Stimulated activated CD4-positive, alpha-beta T cell treated with anti-CD3 and anti-CD28 coated beads, Interleukin-12 subunit alpha, Interleukin-12 subunit beta, amount 100 ng/mL, for 48 hours (primary cell): ENCODE measurements at regions not wholly inside any gene's neighbourhood (a gene's known extent, or its start where the extent isn't known, plus 50 kb on each side); places are given as distances from the start of the nearest gene placed in this dataset.
"Not testable (repeated sequence)": the region's sequence is repeated elsewhere in the genome, so short reads cannot be mapped to it uniquely, and the experiment has no call there.

Source experiments
- DNase-seq, 3 donors: peaks; one replicate each; pipeline ENCODE4 v3.0.0-alpha.2; 2020; ENCODE audit warnings: low read depth in 2 of 3, low spot score in 1 of 3

DNA sequence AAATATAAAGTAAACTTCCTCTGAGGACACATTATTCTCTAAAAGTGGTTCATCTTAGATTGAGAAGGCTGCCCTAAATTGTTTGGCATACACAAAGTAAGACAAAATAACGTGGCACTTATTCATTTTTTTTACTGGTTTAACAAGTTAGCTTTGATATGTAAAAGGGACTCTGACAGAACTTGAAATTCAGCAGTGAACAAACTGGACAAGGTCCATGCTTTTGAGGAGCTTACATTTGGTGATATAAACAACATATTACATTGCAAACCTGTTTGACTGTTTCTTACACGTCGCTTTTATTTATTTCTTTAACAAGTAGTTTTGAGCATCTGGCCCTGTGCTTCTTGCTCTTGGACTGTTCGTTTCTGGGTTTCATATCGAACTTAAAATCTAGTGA lies 253.1 kb upstream of the POM121L12 start:
- no peak for DNase-seq

DNA sequence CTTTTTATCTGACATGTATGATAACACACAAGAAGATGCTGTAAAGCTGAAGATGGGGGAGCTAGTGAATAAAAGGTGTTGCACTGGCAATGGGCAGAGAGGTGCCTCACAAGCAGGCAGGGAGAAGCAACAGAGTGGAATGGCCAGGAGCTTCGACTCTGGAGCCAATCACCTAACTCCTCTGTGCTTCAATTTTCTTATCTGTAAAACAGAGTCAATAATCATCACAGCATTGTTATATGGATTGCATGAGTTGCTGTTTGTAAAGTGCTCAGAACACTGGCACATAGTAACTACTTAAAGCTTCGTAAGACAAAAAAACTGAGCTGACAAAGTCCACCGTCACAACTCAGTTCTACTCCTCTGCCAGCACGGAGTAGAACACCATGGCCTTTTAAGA lies 254.2 kb upstream of the POM121L12 start:
- DNase-seq = no peak

DNA sequence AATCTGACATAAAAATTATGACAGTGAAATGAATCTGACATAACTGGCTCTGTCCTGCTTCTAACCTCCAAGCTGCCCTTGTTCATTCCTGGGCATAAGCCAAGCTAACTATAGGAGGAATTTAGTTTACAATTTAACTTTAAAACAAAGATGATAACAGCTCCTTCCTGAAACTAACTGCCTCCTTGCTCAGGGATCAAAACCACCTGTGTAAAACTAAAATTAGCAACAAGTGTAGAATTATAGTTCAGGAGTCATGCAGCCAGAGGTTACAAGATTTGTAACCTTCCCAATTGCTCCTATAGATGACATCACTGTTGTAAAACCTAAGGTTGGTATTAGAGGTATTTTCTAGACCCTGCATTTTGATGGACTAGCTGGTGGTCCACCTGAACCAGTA lies 256.4 kb upstream of the POM121L12 start:
- no peak for DNase-seq

DNA sequence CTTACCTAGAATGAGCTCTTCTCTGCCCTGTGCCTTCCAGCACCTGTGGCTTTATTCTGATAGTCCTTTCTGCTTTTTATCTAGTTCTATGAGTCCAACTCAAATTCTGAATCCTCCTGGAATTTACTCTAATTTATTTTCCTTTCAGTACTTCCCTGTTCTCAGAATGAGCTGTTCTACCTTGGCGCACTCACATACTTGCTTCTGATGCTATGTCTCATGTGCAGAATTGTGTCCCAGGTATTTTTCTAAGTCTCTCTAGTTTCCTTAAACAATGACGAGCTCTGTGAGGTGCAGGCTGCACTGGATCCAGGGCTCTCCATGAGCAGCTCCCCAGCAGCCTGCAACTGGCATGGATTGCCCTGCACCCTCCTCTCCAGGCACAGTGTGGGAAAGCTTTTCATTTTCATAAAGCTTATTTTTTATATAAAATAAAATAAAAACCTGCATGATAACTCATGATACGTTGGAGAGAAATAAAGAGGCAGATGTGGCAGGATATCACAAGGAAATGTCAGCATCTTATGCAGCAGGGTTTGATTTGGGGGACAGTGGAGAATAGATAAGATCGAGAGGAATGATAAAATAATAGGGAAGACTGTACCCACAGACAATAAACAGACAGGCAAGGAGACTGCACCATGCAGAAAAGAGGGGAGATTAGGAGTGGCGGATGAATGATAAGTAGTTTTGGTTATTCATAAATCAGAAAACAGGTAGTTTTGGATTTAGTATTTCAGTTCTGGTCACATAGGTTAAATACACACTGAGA lies 258.2 kb upstream of the POM121L12 start:
- no peak for DNase-seq

DNA sequence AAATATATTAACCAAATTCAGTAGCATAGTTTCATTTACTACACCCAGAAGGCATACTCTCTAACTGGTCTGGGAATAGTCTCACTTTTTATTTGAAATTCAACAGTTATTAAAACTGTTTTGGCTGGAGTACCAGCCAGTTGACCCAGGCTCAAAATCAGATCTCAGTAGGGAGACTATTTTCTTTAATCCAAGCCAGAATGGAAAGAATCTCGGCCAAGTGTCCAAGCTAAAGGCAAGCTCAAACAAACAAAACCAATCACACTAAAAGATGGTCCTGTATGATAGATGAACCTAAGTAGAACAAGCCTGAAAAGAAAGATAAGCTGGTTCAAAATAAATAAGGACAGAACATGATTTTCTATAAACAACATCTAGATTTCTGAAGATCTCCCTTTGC lies 259.6 kb upstream of the POM121L12 start:
- no peak for DNase-seq

DNA sequence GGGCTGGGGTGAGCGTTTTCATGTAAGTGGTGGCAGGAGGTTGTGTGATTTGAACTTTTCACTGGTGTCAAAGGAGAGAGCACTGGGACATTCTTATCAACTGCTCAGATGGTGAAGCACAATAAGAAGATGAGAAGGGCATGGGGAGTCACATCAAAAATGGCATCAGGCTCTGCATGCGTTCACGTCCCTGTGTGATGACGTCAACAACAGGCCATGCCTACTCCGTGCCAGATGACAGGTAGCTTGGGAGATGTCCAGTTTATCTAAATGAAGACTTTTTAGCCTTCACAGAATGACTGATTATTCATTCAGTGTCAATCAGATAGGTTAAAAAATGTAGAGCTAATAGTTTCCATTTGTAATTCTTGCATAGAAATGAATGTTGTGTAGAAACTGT lies 264.3 kb upstream of the POM121L12 start:
- DNase-seq = no peak

DNA sequence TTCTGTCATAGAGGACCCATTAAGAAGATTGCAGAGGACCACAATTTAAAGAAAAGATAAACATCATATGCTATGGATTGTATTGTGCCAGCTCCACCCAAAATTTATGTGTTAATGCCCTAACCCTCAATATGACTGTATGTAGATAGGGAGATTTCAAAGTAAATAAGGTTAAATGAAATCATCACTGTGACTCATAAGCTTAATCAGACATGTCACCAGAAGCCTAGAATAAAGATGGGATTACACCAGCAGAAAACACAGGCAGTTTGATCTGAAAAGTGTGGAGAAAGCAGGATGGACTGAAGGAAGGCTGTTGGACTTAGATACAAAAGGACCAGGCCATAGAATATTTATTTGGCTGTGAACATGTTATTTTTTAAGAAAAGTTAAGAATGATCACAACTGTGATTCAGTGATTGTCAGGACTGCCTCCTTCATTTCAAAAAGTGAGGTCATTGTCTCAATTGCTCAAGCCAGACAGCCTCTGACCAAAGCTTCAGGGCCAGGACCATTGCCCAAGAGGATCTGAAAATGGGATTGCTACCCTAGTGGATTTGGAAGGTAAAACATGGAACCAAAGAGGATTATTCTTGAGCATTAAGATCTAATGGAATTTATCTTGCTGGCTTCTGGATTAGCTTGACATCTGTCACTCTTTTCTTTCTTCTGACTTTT lies 270.8 kb upstream of the POM121L12 start:
- DNase-seq = no peak

DNA sequence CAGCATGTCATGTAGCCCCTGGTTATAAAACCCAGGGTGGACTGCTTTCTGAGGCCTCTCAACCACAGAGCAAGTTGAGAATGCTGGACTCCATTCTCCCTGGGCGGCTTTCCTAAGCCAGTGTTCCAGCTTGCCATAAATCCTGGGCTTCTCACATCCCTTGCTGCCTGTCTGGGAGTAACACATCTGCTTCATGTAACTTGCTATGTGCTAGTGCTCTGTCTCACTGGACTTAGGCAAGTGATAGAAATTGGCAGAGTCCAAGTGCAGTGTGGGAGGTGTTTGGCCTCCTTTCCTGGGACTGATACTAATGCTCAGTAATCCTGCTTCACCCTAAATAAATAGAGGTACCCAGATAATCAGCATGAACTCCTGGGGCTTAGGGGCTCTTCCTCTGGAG lies 277.1 kb upstream of the POM121L12 start:
- no peak for DNase-seq

DNA sequence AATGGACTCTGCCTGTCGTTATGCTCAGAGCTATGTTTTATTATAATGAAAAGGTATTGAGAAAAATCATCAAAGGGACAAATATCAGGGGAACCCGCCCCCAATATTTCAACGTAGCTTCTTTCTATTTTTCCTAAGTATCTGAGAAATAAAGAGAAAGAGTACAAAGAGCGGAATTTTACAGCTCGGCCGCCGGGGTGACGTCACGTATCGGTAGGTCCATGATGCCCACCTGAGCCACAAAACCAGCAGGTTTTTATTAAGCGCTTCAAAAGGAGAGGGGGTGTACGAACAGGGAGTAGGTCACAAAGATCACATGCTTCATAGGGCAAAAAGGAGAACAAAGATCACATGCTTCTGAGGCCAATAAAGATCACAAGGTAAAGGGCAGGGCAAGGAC lies 281.6 kb upstream of the POM121L12 start:
- no peak for DNase-seq

DNA sequence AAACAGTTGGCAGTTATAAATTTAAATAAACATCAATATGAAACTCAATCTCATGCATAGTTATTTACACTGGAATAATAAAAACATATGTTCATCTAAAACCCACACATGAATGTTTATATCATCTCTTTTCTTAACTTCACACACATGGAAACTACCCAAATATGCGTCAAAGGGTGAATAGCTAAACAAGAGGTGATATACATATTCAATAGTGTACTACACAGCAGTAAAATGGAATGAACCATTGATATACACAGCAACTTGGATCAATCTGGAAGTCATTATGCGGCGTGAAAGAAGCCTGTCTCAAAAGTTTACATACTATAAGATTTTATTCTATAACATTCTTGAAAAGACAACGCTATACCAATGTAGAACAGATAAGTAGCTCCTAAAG lies 282.5 kb upstream of the POM121L12 start:
- DNase-seq = no peak

DNA sequence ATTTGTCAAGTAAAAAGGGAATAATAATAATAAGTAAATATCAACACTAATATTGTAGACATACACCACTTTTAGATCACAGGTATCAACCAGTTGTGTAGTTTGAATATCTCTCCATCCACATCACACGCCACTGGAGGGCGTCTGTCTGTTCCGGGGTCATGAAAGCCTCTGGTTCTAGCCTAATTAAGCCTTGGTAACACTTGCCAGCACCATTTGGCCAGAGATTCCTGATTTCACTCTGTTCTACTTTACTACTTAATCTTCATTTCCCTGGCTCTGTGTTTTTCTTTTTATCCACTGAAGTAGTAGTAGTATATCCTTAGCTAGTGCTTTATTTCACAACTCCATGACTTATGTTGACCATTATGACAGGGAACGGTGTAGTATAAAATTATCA lies 285.6 kb upstream of the POM121L12 start:
- no peak for DNase-seq

DNA sequence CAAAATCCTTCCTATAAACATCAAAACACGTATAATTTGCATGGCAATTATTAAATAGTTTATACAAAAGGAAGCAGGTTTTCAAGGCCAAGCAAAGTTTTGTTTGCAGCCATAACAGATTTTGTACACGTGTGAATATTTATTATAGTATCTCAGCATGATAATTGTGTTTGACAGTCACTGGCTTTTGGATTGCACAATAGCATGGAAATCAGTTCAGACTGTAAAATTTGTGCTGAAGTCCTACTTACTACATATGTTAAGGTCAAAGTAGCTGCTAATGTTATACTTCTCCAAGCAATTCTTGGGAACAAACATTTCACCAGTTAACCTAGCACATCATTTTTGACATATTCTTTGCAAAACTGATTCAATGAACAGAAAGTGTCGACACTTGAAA lies 287.6 kb upstream of the POM121L12 start:
- no peak for DNase-seq

DNA sequence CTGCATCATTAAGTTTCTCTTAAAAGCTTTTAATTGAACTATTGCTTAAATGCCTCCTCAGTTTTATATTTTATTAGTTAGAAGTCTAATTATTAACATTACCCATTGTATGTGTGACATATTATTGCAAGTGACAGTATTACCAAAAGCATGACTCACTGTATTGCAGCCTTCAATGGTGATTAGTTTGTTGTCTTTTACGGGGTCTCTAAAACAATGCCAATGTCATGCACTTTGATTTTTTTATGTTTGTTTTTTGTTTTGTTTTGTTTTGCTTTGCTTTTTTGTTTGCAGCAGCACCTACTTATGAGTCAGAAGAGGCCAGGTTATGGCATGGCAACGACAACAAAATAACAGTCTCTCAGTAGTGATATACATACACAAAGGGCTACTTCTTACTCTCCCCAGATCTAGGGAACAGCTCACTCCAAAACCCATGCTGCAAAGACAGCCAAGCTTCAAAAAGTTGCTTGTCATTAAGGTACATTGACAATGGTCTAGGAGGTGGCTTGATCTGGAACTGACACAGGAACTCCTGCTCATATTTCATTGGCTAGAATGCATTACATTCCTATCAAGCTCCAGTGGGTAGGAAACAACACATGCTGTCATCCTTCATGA lies 293.7 kb upstream of the POM121L12 start:
- no peak for DNase-seq

DNA sequence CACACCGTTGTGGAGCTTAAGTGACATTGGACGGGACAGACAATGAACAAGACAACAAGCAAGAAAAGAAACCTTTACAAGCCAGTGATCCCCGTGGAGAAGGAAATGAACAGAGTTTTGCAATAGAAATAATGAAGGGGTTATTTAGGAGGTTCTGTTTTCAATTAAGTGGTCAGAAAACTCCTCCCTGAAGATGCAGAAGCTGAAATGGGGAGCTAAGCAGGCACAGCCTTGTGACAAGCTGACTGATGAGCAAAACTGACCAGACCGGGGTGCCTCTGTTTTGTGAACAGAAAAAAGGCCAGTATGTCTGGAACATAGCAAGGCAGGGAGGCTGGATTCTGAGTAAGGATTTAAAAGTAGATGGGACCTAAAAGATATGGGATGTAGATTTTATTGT lies 299.8 kb upstream of the POM121L12 start:
- DNase-seq = no peak

DNA sequence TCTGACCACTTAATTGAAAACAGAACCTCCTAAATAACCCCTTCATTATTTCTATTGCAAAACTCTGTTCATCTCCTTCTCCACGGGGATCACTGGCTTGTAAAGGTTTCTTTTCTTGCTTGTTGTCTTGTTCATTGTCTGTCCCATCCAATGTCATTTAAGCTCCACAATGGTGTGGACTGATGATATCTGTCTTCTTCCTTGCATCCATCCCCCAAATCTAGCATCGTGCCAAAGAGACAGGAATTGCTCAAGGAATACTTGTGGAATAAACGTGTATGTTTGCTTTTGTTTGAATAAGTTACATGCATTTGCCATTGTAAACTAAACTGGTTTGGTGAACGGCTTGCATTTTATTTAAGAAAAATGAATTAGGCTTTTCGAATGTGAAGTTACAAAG lies 306.8 kb upstream of the POM121L12 start:
- not testable (repeated sequence) for DNase-seq

DNA sequence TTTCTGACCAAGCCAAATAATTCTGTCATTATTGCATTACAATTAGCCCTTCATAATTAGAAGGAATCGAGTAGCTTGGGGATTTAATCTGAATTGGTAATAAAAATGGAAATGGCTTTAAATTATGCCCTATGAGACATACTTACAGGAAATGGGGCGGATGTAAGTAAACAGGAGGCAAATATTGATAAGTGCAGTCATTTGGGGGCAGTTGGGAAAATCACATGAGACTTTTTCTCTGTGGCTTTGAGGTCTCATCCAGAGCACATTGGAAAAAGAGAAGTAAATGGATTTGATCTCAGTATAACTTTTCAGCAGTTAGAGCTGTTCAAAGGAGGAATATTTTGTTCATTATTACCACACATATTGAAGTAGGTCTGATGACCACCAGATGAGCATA lies 307.8 kb upstream of the POM121L12 start:
- no peak for DNase-seq

DNA sequence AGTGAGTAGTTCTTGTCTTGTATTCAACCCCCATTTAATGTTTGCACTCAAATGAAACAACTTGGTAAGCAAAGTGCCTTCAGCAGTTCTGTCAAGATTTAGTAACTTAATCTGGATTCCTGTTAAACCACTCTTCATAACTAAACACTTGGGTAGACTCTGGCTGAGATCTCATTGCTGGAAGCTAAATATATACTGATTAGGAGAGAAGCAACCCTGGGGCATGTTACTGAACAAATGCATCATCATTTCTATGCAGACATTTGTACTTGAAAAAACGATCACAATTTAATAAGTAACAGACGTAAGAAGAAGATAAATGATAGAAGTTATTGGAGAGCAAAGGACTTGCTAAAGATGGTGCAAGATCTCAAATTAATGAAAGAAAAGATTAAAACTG lies 308.4 kb upstream of the POM121L12 start:
- no peak for DNase-seq

DNA sequence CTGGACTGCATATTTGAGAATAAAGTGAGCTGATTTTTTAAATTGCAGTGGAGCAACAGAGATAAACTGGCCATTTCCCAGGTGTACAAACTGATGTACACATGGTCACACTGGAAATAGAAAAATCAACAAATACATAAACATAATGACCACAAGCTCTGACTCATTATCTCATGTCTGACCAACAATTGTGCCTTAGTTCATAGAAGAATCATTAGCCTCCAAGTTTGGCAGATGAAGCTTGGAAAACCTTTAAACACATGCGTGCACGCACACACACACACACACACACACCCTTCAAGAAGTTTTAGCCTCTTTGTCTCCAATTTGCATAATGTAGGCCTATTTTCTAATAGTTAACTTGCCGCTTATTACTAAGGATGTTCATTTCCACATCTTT lies 308.9 kb upstream of the POM121L12 start:
- DNase-seq = no peak

DNA sequence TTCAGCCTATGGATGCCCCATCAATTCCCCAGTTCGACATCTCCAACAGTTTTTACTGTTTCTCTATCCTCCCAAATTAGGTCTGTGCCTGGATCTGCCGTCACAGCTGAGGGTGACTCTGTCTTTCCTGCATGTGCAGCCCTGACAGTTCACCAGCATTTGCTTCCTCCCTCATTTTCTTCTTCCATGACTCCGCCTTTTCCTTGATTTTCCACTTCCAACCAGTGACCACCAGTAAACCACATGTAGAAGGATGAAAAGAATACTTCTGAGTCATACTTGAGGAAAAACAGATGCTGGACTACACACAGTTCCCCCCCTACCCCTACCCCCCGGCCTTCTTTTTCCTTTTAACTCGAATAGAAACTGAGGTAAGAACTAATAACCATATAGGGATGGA lies 311.8 kb upstream of the POM121L12 start:
- no peak for DNase-seq

DNA sequence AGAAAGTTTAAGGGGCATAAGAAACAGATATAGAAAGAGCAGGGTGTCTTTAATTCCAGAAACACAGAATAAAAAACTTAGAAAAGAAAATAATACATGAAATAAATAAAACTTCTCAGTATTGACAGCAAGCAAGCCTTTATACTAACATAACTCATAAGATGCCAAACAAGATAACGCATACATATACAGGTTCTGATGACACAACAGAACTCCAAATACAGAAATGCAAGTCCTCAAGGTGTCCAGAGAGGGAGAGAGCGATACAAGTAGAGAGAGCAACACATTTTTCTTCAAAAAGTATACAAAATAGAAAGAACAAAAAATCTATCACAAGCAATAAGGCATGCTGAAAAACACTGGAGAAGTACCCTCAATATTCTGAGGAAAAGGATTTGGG lies 314.6 kb upstream of the POM121L12 start:
- DNase-seq = no peak

DNA sequence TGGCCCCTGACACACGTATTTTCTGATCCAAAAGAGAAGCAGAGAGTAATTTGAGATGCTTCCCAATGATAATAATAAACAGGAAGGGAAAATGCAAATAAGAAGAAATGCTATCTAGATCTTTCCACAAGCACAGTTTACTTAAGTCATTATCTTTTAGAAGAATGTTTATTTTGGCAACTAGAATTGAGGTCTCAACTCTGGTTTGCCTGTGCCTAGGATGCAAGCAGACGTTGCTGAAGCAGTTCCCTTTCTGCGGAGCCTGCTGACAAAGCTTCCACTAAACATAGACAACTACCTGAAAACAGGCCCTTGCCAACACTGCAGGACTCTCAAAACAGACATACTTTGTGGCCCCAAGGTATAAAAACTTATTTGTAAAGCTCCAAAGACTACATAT lies 315.8 kb upstream of the POM121L12 start:
- no peak for DNase-seq

DNA sequence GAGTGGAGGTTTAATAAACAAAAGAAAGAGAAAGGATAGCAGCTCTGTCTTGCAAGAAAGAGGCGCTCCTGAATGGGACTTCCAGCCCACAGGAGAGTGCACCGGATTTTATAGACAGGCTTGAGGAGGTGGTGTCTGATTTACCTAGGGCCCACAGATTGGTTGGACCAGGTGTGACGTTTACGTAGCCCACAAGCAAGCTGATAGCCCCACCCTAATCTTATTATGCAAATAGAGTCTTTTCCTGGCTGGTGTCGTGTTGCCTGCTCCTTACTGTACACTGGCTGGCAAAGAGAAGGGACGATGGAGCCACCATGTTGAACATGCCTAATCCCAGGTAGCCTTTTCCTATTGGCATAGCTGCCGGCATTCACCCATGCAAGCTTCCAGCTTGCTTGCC lies 319.7 kb upstream of the POM121L12 start:
- no peak for DNase-seq

DNA sequence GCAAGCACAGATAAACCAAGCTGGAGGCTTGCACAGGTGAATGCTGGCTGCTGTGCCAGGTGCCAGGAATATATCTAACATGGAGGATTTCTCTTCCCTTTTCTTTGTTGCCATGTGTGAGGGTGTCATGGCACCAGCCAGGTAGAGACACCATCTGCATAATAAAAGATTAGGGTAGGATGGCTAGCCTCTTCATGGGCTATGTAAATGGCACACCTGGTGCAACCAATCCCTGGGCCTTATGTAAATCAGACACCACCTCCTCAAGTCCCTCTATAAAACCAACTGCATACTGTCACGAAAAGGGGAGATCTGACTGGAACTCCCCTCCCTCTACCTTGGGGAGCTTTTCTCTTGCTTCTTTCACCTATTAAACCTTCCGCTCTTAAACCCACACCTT lies 322.5 kb upstream of the POM121L12 start:
- DNase-seq = no peak
